SKM-1 treated with dmso at 0.1 percent for 144 hours (cell line): ENCODE measurements at regions not wholly inside any gene's neighbourhood (a gene's known extent, or its start where the extent isn't known, plus 50 kb on each side); places are given as distances from the start of the nearest gene placed in this dataset.

Experiments
- DNase-seq: peaks from one replicate; lab custom pipeline; 2025; ENCODE audit not compliant: unreplicated experiment; lab: John Stamatoyannopoulos, UW

DNA sequence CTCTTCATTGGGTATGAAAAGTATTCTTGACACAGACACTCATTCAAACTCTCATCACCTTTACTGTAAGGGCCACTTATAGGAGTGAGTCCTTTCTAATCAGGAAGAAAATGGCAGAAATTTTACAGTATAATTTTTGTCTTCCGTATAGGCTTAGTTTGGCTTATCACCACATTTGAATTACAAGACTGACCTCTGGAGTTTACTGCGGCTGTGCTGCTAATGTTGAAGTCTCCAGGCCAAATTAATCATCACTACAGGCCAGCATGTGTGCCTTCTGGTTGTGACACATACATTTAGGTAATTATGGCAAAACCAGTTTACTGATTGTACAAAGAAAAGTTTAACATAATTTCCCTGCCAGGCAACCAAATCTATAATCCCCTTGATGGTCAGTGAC, 753.6 kb upstream of the GCFC2 start:
- no peak for DNase-seq

DNA sequence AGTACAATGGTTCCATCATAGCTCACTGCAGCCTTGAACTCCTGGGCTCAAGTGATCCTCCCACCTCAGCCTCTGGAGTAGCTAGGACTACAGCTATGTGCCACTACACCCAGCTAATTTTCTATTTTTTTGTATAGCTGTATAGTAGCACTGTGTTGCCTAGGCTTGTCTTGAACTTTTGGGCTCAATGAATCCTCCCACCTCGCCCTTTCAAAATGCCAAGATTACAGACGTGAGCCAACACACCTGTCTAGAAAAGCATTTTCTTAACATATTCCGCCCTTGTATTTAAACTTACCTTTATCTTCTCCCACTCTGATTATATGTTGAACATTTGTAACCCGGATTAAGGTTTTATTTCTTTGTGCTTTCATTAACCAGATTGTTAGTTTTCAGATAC, 750.7 kb upstream of the GCFC2 start:
- DNase-seq = no peak

DNA sequence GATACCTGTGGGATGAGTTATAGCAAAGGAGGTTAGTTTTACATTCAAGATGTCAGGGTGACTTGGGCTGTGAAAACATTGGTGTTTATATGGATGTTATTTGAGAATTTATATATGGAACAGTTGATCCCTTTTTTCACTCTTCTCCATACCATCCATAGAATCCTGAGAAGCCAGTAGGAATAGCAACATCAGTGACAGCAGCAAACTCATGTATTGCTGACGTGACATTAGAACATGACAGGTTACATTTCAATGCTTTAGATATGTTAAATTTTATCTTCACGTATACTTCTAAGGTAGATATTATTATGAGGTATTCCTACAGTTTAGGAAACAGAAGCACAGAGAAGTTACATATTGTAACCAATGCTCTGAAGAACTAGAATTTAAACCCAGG, 745.2 kb upstream of the GCFC2 start:
- no peak for DNase-seq

DNA sequence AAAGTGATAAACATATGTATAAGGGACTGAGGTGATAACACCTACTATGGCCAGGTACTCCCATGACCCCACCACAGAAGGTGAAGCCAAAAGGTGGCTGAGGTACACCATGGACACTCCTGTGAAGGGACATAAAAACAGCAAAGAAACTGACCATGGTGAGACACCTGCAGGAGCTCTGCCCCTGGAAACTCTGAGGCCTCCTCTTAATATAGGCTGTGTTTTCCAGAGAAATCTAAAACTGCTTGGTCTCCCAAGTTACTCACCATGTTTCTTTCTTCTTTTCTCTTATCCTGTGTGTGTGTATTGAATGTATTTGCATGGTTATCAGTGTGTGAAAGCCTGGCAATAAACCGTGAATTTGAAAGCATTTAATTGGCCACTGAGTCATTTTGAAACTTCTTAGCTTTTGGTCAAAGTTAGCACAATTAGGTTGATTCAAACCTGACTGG, 739.3 kb upstream of the GCFC2 start:
- no peak for DNase-seq

DNA sequence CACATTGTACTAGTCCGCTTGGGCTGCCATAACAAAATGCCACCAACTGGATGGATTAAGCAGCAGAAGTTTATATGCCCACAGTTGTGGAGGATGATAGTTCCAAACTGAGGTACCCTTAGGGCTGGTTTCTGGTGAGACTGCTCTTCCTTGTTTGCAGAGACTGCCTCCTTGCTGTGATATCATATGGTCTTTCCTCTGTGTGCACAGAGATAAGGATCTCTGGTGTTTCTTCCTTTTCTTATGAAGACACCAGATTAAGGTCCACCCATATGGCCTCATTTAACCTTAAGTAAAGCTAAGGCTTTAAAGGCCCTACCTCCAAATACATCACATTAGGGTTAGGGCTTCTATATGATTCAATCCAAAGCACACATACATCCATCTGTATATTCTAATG, 738.2 kb upstream of the GCFC2 start:
- no peak for DNase-seq

DNA sequence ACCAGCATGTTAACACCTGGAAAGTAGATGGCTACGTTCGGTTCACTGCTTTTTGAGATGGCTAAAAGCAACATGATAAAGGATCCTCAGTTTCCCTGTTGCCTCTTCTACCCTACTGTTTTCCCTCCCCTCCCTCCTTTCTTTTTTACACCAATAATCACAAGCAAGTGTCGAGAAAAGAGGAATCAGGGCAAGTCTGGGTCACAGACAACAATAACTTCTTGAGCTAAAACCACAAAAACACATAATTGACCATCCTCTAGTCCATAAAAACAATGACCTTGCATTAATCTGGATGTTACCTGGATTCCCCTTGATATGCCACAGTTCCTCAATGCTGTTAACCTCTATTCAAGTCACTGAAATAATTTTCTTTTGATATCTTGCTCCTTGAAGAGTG, 736.6 kb upstream of the GCFC2 start:
- no peak for DNase-seq

DNA sequence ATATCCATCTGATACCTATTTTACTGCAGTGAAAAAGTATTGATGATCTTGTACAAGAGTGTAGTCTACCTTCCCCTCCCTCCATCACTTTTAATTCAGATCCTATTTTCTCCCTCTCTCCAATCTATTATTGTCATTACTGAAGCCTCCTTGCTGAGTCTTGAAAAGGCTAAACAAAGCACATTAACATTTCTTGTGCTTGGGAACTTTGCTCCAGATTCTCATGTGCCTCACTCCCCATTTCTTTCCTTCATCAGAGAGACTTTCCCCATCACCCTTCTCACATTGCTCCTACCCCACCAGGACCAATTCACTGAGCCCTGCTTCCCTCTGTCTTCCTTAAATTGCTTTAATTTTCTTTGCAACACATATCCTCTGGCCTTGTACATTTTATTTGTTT, 736.2 kb upstream of the GCFC2 start:
- DNase-seq = no peak

DNA sequence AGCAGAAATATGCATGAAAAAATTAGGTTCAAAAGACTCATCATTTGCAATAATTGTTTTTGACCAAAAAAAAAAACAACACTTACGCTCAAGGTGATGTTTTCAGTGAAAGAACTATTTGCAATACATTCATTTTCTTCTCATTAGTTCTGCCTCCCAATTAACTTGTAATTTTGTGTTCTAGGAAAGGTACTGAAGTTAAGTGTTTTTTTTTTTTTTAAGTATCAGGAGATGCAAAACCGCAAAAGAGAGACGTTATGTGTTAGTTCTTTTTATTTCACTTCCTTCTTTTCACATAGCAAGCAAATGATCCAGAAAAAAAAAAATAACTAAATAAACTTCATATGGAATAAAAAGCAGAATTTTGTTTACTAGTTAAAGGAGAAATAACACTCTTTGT, 735.2 kb upstream of the GCFC2 start:
- DNase-seq = no peak

DNA sequence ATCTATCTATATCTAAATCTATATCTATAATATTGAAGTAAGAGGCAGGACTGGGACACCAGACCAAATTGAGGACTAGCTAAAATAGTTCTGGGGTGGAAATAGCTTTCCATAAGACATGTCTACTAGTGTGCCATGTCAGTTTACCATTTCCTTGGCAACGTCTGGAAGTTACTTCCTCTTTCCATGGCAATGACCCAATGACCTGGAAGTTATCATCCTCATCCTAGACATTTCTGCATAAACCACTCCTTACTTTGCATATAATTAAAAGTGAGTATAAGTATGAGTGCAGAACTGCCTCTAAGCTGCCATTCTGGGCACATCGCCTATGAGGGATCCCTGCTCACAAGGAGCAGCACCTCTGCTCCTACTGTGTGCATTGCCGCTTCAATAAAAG, 734.0 kb upstream of the GCFC2 start:
- no peak for DNase-seq

DNA sequence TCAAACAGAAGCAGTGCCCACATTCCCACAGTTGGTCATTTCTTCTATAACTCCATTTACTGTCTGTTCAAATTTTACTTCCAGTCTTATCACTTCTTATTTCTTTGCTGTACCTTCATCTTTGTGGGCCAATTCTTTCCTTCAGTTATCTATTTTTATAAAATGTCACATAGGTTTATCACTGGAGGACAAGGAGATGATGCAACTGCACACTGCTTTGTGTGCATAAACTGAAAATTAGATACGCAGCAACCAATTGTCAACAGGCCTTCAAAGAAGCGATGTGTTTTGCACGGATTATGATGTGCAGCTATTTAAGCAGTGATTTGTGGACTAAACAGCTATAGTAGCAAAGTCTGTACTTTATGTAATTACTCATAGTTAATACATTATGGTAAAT, 726.8 kb upstream of the GCFC2 start:
- no peak for DNase-seq

DNA sequence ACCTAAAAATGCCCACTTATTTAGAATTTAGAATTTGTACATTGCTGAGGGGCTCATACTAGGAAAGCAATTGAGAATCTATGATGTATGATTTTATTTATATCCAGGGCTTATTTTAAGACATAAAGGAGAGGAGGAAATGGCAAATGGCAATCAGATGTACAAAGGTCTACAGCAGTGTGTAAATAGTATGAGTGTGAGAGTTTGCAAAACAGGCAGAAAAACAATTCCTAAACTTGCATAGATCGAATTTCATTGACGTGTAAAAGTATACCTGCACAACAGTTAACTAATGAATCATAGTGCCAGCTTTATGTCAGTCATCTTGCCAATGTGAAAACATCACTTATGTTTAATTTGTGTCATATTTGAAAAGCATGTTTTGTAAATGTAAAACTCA, 718.7 kb upstream of the GCFC2 start:
- DNase-seq = no peak

DNA sequence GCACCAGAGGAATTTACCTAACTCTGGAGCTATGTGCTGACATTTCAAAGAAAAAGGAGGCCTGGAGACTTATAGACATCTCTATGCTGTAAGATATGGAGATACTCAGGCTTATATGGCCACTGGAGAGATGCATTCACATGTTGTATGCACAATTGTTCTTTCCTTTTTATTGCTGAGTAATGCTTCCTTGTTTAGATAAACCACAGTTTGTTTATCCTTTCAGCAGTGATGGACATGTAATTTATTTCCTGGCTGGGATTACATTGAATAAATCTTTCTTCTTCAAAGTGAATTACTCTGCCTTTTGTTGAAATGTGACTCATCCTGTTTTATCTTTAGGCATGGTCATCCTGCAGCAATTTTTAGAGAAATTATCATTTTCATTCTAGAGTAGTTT, 716.7 kb upstream of the GCFC2 start:
- no peak for DNase-seq

DNA sequence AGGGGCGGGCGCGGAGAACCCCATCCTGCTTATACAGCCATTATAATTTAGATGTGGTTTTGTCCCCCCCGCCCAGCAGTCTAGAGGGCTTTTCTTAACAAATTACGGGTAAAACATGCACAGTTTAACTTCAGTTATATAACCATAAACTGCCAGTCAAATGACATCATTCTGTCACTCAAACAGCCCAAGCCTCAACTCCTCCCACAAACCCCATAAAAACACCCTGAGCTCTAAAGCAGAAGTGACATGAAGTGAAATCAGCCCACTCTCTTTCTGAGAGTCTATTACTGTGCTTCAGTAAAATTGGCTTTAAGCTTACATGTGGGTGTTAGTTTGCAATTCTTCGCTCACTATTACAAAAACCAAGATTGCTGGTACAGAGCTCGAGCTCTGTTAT, 705.1 kb upstream of the GCFC2 start:
- DNase-seq = no peak

DNA sequence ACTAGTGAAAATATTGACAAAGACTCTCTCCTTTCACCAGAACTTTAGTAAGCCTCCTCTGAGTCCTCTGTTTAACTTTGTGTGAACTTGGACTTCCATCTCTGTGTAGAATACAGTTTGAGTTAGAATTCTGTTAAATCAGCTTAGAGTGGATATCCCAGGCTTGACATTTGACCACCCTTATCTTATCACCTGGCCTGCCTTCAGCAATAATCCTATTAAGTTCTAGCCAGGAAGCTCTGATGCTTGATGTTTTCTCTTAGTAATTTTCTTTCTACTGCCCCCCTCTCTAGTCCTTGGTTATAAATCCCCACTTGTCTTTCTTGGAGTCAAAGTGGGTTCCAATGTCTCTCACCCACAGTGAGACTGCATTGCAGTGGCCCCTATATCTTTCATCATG, 702.7 kb upstream of the GCFC2 start:
- no peak for DNase-seq

DNA sequence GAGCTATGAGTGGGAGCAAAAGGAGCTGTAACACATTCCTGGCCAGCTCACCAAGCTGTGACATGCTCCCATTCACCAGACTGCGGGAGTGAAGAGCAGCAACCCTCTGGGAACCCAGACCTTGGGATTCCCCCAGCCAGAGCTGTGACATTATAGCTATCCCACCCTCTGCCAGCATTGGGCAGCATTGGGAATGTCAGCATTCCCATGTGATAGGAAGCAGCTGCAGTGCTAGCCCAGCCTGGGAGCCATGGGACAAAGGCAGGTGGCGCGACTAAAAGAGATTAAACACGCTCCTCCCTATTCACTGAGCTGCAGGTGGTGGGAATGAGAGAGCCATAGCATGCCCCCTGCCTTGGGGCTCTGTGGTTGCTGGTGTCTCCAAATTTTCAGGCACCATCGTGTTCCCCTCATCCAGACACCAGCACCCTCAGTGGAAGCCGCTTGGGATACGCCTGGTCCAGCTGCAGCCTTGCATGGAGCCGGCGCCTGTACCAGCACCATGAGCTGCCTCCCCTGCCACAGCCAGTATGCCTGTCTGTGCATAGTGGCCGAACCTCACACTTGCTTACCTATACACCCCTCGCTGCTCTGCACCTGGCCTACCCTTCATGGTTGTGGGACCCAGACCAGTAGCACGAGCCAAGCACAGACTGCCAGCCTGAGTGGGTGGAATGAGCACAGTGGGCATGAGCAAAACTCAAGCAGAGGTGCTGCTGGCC, 695.6 kb upstream of the GCFC2 start:
- DNase-seq = no peak

DNA sequence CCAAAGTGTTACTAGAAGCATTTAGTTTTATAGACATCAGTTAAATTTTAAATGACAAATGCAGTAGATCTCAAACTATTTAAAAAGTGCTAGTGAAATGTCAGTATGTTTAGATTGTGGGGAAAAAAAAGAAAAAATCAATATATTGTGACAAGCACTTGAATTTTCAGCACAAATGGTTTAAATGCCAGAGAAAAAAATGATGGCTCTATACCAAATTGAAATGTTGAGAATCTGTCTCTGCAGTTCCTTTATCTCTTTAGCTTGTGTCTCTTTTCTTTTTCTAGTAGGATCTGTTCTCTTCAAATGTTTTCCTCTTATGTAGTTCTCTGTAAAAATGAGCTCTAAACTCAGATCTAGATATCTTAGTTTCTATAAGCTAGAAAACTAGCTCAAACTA, 682.6 kb upstream of the GCFC2 start:
- DNase-seq = no peak

DNA sequence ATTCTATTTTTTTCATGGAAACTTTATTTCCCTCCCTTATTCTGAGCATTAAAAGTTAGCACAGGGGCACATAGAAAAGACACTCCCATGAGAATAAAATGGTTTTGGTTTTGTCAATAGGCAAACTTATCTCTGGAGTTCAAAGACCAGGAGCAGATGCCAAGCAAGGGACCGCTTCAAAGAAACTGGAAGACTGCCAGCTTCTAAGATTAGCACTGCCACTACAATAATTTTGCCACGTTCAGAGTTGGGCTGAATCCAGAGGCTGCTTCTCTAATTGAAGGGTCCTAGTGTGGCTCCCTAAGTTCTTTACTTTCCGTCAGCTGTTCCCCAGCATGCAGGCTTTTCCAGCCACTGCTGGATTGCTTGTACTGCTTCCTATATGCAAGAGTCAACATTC, 681.0 kb upstream of the GCFC2 start:
- no peak for DNase-seq

DNA sequence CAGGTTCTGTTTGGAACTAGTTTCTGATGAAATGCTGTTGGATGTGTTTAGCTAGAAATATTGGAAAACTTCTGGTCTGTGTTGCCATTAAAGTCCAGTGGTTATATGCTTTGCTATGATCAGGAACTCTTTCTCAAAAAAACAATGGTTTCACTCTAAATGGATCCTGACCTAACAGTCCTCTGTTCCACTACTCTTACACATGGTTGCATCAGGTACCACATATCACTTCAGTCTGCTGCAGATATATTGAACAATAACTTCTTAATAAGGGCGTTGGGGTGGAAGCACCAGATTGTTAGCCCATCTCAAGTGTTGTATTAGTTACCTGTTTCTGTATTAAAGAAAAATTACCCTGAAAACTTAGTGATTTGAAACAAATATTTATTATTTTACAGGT, 676.6 kb upstream of the GCFC2 start:
- no peak for DNase-seq

DNA sequence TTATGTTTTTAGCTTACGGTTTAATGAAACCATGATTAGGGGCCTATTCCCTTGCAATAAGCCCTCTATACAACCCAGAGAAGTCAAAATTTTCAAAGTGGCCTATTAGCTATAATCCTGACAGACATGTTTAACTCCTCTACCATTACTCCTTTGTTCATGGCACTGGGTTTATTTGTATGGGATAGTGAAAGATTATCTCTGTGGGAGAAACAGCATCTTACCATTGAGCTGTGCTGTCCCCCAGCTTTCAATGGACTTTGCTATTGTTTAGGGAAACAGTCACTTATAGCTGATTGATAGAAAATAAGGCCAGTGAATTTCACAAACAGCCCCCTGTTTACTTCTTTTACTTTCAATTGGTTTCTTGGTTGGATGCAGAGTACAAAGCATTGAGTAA, 675.2 kb upstream of the GCFC2 start:
- no peak for DNase-seq

DNA sequence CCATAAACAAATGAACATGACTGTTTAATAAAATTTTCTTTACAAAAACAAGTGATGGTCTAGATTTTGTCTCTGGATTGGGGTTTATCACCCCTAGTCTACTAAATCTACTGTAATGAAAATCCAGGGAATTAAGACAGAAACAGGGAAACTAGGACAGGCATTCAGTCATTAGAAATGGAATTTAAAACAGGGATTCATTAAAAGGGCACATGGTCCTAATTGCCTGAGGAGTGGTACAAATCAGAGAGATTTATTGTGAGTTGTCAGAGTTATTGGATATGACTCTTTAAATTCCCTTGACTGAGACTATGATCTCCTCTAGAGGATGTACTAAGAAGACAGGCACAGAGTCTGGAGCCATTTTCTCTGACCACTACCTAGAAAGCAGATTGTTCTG, 670.9 kb upstream of the GCFC2 start:
- no peak for DNase-seq

DNA sequence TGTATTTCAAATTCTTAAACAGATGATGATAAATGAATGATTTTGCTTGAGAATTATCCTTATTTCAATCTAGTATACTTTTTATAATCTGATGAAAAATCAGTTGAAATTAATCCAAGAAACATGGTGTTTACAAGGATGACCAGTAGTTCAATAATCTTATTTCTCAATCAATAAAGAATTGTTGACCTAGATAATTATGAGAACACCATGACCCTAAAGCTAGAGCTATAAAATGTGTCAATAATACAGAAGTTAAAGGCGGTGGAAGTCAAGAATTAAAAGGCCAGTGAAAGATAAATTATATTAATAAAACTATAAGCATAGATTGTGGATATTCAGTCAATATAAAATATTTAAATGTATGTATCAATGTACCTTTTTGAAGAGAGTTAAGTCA, 667.4 kb upstream of the GCFC2 start:
- DNase-seq = no peak

DNA sequence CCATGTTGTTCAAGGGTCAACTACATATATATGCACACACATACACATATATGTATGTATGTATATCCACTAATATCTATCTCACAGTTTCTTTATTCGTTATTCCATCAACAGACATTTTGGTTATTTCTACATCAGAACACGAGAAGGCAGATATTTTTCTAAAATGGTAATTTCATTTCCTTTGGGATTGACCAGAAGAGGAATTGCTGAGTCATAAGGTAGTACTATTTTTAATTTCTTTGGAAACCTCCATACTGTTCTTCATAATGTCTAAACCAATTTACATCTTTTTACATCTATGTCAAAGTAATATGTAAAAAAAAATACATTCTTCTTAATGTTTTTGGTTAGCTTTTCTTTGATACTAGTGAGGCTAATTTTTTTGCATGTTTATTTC, 630.7 kb upstream of the GCFC2 start:
- no peak for DNase-seq

DNA sequence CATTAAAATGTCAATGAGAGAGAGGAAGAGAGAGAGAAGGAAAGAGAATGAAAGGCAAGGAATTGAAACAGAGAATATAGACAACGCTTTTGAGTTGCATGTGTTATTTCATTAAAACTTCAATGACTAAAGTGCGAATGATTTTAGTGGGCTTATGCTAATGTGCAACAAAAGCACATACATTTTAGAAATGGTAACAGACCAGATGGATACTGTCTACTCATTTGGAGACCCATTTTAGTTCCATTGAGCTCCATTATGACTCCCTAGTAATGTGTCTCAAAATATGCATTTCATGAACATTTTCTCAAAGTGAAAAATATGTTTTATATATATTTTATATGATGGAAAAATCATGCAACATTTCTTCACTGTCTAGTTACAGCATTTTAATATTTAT, 622.2 kb upstream of the GCFC2 start:
- no peak for DNase-seq

DNA sequence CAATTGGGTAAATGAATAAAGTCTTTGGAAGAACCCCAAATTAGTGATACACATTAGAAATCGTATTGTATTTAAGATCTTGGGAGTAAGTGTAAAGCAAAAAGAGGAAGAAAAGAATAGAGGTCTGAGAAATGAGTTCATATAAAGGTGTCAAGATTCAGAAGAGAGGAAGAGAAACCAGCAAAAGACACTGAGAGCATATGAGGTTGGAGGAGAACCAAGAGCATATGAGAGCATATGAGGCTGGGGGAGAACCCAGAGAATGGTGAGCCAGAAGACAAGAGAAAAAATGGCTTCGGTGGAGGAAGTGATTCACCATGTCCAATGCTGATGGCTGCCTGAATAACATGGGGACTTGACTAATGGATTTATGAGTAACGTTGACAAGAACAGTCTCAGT, 620.1 kb upstream of the GCFC2 start:
- no peak for DNase-seq
